Nephron (organoid): ENCODE measurements at regions not wholly inside any gene's neighbourhood (a gene's known extent, or its start where the extent isn't known, plus 50 kb on each side); places are given as distances from the start of the nearest gene placed in this dataset.

Source experiments
- H3K27ac Mint-ChIP-seq, 3 experiments: 2 replicates each; pipeline ENCODE4 v1.8.0; 2020; ENCODE audit warnings: mixed read lengths in 3 of 3, mild to moderate bottlenecking in 2 of 3, moderate library complexity in 1 of 3
- H3K27me3 Mint-ChIP-seq: 2 replicates; pipeline ENCODE4 v1.8.0; 2021; ENCODE audit warnings: low read depth, mild to moderate bottlenecking, moderate library complexity, mixed read lengths
- H3K36me3 Mint-ChIP-seq: 2 replicates; pipeline ENCODE4 v1.8.0; 2020; ENCODE audit warnings: low read depth, mixed read lengths
- H3K4me1 Mint-ChIP-seq: 2 replicates; pipeline ENCODE4 v1.8.0; 2020; ENCODE audit warnings: mixed read lengths
- H3K4me3 Mint-ChIP-seq, 3 experiments: 2 replicates each; pipeline ENCODE4 v1.8.0; 2020; ENCODE audit warnings: mild to moderate bottlenecking in 3 of 3, mixed read lengths in 3 of 3, moderate library complexity in 2 of 3
- H3K9me3 Mint-ChIP-seq: 2 replicates; pipeline ENCODE4 v1.8.0; 2020; ENCODE audit warnings: mixed read lengths
- TF ChIP-seq, protein P1 (sequence below), 3 experiments: fragments of 200-600 bp; sonication (generic); IDR thresholded peaks; one replicate each; pipeline ENCODE4 v1.5.0; 2021; ENCODE audit warnings: antibody characterized with exemption in 3 of 3; ENCODE audit not compliant: unreplicated experiment in 3 of 3

- Mint-ChIP-seq H3K36me3 (peaks cover 66% of the 10 kb centered on the region), H3K9me3 (no peaks in the 10 kb centered on the region), H3K4me1 (no peaks in the 10 kb centered on the region), H3K27ac (peak overlapping the region in 1 of 3 experiments; percentile 20), H3K27me3 (no peaks in the 10 kb centered on the region), H3K4me3 (no peak overlapping the region)
- TF ChIP-seq, protein P1, sequence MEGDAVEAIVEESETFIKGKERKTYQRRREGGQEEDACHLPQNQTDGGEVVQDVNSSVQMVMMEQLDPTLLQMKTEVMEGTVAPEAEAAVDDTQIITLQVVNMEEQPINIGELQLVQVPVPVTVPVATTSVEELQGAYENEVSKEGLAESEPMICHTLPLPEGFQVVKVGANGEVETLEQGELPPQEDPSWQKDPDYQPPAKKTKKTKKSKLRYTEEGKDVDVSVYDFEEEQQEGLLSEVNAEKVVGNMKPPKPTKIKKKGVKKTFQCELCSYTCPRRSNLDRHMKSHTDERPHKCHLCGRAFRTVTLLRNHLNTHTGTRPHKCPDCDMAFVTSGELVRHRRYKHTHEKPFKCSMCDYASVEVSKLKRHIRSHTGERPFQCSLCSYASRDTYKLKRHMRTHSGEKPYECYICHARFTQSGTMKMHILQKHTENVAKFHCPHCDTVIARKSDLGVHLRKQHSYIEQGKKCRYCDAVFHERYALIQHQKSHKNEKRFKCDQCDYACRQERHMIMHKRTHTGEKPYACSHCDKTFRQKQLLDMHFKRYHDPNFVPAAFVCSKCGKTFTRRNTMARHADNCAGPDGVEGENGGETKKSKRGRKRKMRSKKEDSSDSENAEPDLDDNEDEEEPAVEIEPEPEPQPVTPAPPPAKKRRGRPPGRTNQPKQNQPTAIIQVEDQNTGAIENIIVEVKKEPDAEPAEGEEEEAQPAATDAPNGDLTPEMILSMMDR (IDR thresholded peaks at IDR 0.05; ENCODE audit: unreplicated experiment in 3 of 3) = no peak
Measured at GRCh38 chr11:92794783-92795182, 174.7 kb upstream of the MTNR1B start.

DNA sequence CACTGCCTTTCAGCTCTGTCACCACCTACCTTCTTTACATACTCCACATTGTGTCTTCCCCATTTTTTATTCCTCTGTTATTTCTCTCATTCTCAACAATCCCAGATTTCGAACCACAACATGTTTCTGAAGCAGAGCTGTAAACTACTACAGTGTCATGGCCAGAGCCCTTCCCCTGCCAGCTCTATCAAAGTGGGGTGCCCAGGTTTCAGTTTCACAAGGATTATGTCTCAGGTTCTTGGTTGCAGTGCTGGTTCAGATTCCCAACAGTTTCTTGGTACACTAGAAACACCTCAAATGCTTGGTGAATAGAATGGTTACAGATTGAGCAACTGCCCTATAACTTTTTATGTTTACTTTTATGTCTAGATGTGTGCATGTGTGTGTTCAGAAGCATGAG, 172.7 kb upstream of the MTNR1B start:
- H3K36me3 Mint-ChIP-seq = peaks cover 68% of the 10 kb centered on the region
- no peaks in the 10 kb centered on the region for H3K9me3 Mint-ChIP-seq
- H3K4me3 Mint-ChIP-seq = no peak overlapping the region
- no peaks in the 10 kb centered on the region for H3K4me1 Mint-ChIP-seq
- H3K27ac Mint-ChIP-seq = no peak overlapping the region
- TF ChIP-seq, protein P1 (IDR thresholded peaks at IDR 0.05; ENCODE audit: unreplicated experiment in 3 of 3) = no peak
- no peaks in the 10 kb centered on the region for H3K27me3 Mint-ChIP-seq

GRCh38 chr11:92797874-92798273, 171.6 kb upstream of the MTNR1B start:
- no peaks in the 10 kb centered on the region for H3K4me1 Mint-ChIP-seq
- no peak overlapping the region for H3K27ac Mint-ChIP-seq
- TF ChIP-seq, protein P1 (IDR thresholded peaks at IDR 0.05; ENCODE audit: unreplicated experiment in 3 of 3) = no peak
- H3K4me3 Mint-ChIP-seq = no peak overlapping the region
- peaks cover 60% of the 10 kb centered on the region for H3K36me3 Mint-ChIP-seq
- H3K27me3 Mint-ChIP-seq = no peaks in the 10 kb centered on the region
- no peaks in the 10 kb centered on the region for H3K9me3 Mint-ChIP-seq

- no peak overlapping the region for H3K27ac Mint-ChIP-seq
- TF ChIP-seq, protein P1 (IDR thresholded peaks at IDR 0.05; ENCODE audit: unreplicated experiment in 3 of 3) = no peak
- H3K9me3 Mint-ChIP-seq = no peaks in the 10 kb centered on the region
- no peak overlapping the region for H3K4me3 Mint-ChIP-seq
- peaks cover 65% of the 10 kb centered on the region for H3K36me3 Mint-ChIP-seq
- peaks cover 9% of the 10 kb centered on the region for H3K4me1 Mint-ChIP-seq
- no peaks in the 10 kb centered on the region for H3K27me3 Mint-ChIP-seq
Measured at GRCh38 chr11:92801685-92802084, 167.8 kb upstream of the MTNR1B start.

- no peaks in the 10 kb centered on the region for H3K27me3 Mint-ChIP-seq
- H3K36me3 Mint-ChIP-seq = peaks cover 59% of the 10 kb centered on the region
- no peak overlapping the region for H3K4me3 Mint-ChIP-seq
- H3K4me1 Mint-ChIP-seq = peaks cover 9% of the 10 kb centered on the region
- H3K27ac Mint-ChIP-seq = peak overlapping the region in 1 of 3 experiments; percentile 26
- TF ChIP-seq, protein P1 (IDR thresholded peaks at IDR 0.05; ENCODE audit: unreplicated experiment in 3 of 3) = no peak
- no peaks in the 10 kb centered on the region for H3K9me3 Mint-ChIP-seq
Measured at GRCh38 chr11:92802644-92803043, 166.8 kb upstream of the MTNR1B start.

GRCh38 chr11:92803391-92803790, 166.1 kb upstream of the MTNR1B start:
- Mint-ChIP-seq H3K9me3 (no peaks in the 10 kb centered on the region), H3K27me3 (no peaks in the 10 kb centered on the region), H3K4me3 (no peak overlapping the region), H3K27ac (peak overlapping the region in 1 of 3 experiments; percentile 45), H3K4me1 (peaks cover 9% of the 10 kb centered on the region), H3K36me3 (peaks cover 52% of the 10 kb centered on the region)
- TF ChIP-seq, protein P1 (IDR thresholded peaks at IDR 0.05; ENCODE audit: unreplicated experiment in 3 of 3) = no peak
